ENCODE measurements at regions not wholly inside any gene's neighbourhood (a gene's known extent, or its start where the extent isn't known, plus 50 kb on each side); places are given as distances from the start of the nearest gene placed in this dataset.

DNA sequence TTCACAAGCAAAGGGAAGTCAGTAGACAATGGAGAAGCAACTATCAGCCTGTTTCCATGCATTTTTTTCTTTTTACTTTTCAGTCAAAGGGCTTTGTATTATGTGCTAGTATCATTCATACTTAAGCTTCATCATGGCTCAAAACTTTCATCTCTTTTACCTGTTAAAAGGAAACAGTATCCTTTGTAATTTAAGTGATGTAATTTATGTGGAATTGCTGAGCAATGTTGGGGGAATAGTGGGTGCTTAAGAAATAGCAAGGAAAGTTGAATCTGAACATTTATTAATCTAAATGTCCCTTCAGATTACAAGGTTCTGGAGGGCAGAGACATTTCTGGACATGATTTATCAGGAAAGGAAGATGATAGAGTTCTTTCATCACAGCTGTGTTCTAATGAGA is 915.3 kb downstream of the VRK1 start:
- ATAC-seq, result no peak
- H3K27me3 ChIP-seq, result peaks cover 10% of the 10 kb centered on the region
- no peaks in the 10 kb centered on the region for H3K9me3 ChIP-seq
- no peaks in the 10 kb centered on the region for H3K4me1 ChIP-seq
- H3K4me3 ChIP-seq, result no peak overlapping the region
- TF ChIP-seq POLR2AphosphoS5 (IDR thresholded peaks at IDR 0.05) (no peak), EP300 (IDR thresholded peaks at IDR 0.05) (no peak), POLR2A (IDR thresholded peaks at IDR 0.05) (no peak)
- TF ChIP-seq, protein P1, sequence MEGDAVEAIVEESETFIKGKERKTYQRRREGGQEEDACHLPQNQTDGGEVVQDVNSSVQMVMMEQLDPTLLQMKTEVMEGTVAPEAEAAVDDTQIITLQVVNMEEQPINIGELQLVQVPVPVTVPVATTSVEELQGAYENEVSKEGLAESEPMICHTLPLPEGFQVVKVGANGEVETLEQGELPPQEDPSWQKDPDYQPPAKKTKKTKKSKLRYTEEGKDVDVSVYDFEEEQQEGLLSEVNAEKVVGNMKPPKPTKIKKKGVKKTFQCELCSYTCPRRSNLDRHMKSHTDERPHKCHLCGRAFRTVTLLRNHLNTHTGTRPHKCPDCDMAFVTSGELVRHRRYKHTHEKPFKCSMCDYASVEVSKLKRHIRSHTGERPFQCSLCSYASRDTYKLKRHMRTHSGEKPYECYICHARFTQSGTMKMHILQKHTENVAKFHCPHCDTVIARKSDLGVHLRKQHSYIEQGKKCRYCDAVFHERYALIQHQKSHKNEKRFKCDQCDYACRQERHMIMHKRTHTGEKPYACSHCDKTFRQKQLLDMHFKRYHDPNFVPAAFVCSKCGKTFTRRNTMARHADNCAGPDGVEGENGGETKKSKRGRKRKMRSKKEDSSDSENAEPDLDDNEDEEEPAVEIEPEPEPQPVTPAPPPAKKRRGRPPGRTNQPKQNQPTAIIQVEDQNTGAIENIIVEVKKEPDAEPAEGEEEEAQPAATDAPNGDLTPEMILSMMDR (IDR thresholded peaks at IDR 0.05), result no peak
- H3K36me3 ChIP-seq, result no peaks in the 10 kb centered on the region
- no peak overlapping the region for H3K27ac ChIP-seq

DNA sequence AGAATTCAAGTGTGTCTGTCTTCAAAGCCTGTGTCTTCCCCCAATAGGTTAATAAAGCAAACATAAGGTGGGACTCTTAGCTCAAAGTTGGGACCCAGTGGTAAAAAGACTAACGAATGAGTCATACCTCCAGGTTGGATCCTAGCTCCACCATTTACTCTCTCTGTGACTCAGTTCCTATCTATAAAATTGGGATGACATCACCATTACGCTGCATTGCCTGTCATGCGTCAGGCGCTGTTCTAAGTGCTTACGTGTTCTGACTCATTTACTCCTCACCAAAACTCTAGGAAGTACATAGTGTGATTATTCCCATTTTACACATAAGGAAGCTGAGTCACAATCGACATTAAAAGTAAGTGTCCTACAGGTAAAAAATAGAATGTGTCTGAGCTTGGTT is 915.8 kb downstream of the VRK1 start:
- WGBS, 2 donors (ENCODE audit: low coverage in 1 of 2), result 80 to 94% methylated on average over 3 to 6 of the region's 6 CpGs
- TF ChIP-seq, protein P1 (IDR thresholded peaks at IDR 0.05), result no peak
- TF ChIP-seq POLR2AphosphoS5 (IDR thresholded peaks at IDR 0.05), result no peak
- no peak for TF ChIP-seq EP300 (IDR thresholded peaks at IDR 0.05)
- TF ChIP-seq POLR2A (IDR thresholded peaks at IDR 0.05), result no peak

DNA sequence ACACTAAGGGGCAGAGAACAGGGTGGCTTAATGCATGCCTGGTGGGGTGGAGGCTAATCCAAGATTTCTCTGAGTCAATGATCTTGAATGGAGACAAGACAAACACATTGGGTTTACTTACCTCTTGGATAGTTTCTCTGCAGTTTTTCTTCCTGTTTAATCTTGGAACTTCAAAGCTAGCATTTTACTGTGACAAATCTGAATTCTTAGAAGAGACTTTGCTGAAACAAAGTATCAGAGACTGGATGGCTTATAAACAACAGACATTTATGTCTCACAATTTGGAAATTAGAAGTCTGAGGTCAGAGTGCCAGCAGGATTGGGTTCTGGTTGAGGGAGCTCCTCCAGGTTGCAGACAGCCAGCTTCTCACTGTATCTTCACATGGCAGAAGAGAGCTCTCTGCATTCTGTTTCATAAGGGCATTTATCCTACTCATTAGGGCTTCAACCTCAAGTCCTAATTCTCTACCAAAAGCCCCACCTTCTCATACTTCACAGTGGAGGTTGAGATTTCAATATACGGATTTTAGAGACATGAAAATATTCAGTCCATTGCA is 921.8 kb downstream of the VRK1 start:
- peaks cover 9% of the 10 kb centered on the region for H3K27me3 ChIP-seq
- ATAC-seq, result no peak
- peaks cover 0 to 14% (median 0%) of the 10 kb centered on the region in 3 donors for H3K9me3 ChIP-seq
- TF ChIP-seq, protein P1 (IDR thresholded peaks at IDR 0.05), result no peak
- TF ChIP-seq POLR2A (IDR thresholded peaks at IDR 0.05) (no peak), POLR2AphosphoS5 (IDR thresholded peaks at IDR 0.05) (no peak), EP300 (IDR thresholded peaks at IDR 0.05) (no peak)
- H3K27ac ChIP-seq, result no peak overlapping the region
- no peaks in the 10 kb centered on the region for H3K4me1 ChIP-seq
- H3K4me3 ChIP-seq, result no peak overlapping the region
- H3K36me3 ChIP-seq, result no peaks in the 10 kb centered on the region
- 63 to 85% methylated on average over 1 of the region's 1 CpG for WGBS, 2 donors (ENCODE audit: low coverage in 1 of 2)

More for the DNA sequence above, 915.8 kb downstream of the VRK1 start:
- H3K9me3 ChIP-seq, result no peaks in the 10 kb centered on the region
- H3K4me1 ChIP-seq, result no peaks in the 10 kb centered on the region
- H3K27ac ChIP-seq, result no peak overlapping the region
- peaks cover 10% of the 10 kb centered on the region for H3K27me3 ChIP-seq
- H3K36me3 ChIP-seq, result no peaks in the 10 kb centered on the region
- H3K4me3 ChIP-seq, result no peak overlapping the region
- ATAC-seq, result no peak

DNA sequence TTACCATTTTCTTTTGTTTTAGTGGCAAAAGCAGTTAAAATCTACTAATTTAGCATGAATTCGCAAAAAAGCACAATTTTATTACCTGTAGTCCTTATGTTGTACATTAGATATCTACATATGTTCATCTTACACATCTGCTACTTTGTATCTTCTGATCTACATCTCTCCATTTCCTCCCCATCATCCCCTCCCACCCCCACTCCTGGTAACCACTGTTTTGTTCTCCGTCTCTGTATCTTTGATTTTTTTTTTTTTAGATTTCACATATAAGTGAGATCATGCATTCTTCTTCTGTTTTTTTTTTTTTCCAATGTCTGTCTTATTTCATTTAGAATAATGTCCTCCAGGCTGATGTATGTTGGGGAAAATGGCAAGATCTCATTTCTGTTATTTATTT is 922.7 kb downstream of the VRK1 start:
- ATAC-seq, result no peak
- Histone ChIP-seq H3K27ac (no peak overlapping the region), H3K27me3 (peaks cover 12% of the 10 kb centered on the region), H3K36me3 (no peaks in the 10 kb centered on the region), H3K4me1 (no peaks in the 10 kb centered on the region), H3K9me3 (peaks cover 0 to 14% (median 0%) of the 10 kb centered on the region in 3 donors), H3K4me3 (no peak overlapping the region)
- TF ChIP-seq POLR2AphosphoS5 (IDR thresholded peaks at IDR 0.05) (no peak), POLR2A (IDR thresholded peaks at IDR 0.05) (no peak), EP300 (IDR thresholded peaks at IDR 0.05) (no peak)
- TF ChIP-seq, protein P1 (IDR thresholded peaks at IDR 0.05), result no peak
- WGBS, 2 donors (ENCODE audit: low coverage in 1 of 2), result 67 to 85% methylated on average over 2 of the region's 2 CpGs

DNA sequence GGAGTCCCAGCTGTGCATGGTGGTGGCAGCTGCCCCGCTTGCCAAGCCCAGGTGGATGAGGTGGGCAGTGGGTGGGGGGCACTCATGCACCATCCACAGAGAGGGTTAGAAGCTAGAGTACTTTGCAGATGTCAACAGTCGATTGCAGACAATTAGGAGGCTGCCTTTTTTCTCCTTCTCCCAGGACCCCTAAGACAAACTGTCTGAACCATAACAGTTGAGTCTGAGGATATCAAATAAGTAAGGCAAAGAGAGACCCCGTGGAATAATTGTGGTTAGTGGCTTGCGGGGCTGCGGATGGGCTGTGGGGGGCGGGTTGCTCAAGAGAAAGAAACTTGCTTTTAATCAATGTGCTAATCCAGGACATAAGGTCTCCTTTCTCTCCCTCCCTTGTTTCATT is 926.2 kb downstream of the VRK1 start:
- no peak overlapping the region for H3K4me3 ChIP-seq
- no peak overlapping the region for H3K27ac ChIP-seq
- peaks cover 0 to 14% (median 0%) of the 10 kb centered on the region in 3 donors for H3K9me3 ChIP-seq
- peaks cover 12% of the 10 kb centered on the region for H3K27me3 ChIP-seq
- 72 to 90% methylated on average over 2 to 5 of the region's 6 CpGs for WGBS, 2 donors (ENCODE audit: low coverage in 1 of 2)
- ATAC-seq, result no peak
- H3K4me1 ChIP-seq, result no peaks in the 10 kb centered on the region
- no peaks in the 10 kb centered on the region for H3K36me3 ChIP-seq
- TF ChIP-seq POLR2A (IDR thresholded peaks at IDR 0.05), result no peak
- TF ChIP-seq POLR2AphosphoS5 (IDR thresholded peaks at IDR 0.05), result no peak
- TF ChIP-seq, protein P1 (IDR thresholded peaks at IDR 0.05), result no peak
- no peak for TF ChIP-seq EP300 (IDR thresholded peaks at IDR 0.05)
